IPS-NIHi11 (cell line): ENCODE measurements at regions not wholly inside any gene's neighbourhood (a gene's known extent, or its start where the extent isn't known, plus 50 kb on each side); places are given as distances from the start of the nearest gene placed in this dataset.

Source experiments
- DNase-seq: peaks from one replicate; pipeline ENCODE4 v3.0.0; 2012; ENCODE audit warnings: mixed read lengths, low spot score

DNA sequence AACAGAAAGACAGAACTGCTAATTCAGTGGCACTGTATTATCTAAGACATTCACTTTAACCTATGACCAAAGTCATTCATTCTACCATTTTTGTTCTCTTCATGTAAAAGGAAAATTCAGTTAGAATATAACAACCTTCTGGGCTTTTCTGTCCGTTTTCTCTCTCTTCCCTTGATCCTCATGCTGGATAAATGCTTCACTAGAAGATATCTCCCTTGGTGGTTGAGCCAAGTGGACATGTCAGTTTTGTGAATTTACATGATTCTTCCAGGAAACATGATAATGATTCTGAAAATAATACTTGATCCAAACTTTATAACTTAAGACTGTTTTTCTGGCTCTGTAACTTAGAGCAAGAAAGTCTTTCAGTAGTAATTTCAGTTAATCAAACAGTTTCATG lies 1012.2 kb downstream of the SQOR start:
- no peak for DNase-seq

DNA sequence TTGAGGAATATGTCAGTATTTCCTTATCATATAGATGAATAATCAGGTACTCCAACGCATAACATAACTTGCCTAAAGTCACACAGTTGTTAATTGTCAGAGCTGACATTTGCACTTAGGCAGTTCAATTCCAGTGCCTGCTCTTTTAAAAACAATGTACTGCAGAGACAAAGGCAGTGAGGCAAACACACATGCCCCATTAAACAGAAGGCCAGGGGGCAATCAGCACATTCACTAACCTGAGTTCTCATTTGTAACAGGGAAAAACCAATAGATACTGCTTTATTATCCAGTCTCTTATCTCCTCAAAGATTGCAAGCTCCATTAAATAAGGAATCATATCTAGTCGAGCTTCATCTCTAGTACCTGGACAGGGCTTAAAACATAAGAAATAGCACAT lies 1017.4 kb downstream of the SQOR start:
- no peak for DNase-seq

DNA sequence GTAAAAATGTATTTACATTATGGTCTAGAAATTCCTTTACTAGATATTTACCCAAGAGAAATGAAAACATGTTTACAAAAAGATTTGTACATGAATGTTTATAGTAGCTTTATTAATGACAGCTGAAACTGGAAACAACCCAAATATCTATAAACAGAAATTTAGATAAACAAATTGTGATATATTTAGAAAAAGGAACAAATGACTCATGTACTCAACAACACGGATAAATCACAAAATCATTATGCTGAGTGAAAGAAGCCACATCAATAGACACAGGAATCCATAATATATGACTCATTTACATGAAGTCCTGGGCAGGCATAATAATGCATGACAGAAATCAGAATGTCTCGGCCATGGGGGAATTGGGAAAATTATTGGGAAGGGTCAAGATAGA lies 1020.2 kb downstream of the SQOR start:
- DNase-seq = no peak

DNA sequence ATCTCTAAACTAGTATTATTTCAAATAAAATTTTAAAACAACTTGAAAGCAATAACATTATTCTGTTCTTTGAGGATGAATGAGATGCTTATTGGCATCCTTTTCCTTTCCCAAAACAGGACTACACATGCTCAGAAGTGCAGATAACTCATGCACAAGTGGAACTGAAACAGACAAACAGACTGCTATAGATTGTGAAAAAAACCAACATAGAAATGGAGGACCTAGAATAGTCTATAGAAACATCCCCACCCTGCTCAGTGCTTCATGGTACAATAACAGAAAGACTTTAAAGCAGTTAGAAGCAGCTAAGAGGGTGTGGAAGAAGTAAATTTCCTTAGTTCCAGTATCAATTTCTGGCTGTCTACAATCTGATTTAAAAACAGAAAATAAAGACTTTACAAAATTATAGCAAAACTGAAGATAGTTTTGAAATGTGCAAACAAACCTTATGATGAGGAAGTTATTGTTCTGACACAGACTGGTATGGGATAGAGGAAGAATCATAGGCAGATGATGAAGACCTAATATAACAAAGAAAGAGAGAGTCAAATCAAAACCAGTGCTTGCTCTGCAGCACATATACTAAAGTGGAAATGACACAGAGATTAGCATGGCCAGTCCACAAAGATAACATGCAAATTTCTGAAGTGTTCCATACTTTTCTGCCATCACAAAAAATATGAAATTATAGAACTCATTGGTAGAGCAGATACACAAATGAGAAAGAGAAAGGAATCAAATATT lies 1025.4 kb downstream of the SQOR start:
- no peak for DNase-seq

DNA sequence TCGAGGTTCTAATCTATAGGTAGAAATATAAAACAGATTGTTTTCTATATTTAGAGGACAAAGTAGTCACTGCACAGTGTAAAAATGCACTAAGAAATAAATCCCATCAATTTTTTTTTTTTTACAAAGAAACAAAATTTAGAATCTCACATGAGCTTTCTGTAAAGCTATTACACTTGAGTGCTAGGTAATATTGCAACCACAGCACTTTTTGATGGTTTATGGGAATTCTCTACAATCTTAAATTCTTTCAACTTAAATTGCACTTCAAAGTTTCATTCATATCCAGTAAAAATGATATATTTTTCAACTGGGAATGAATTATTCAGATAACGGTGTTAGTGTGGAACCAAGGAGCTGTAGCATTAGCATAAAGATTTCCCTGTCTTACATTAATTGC lies 1035.4 kb downstream of the SQOR start:
- no peak for DNase-seq

DNA sequence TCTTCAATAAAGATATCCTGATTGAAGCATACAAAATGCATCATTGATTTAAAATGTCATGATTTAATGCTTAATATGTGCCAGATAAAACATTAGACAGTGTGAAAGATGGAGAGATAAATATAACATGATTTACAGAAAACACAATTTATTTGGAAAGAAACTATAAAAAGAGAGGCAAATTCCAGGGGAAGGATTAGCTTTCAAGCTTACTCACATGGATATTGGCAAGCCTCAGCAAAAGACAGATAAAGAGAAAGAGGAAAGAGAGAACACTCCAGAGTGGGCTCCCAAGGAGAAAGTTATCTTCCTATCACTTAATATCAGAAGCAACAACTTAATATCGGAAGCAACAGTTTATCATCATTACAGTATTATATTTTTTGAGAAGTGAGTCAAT lies 1036.5 kb downstream of the SQOR start:
- no peak for DNase-seq

DNA sequence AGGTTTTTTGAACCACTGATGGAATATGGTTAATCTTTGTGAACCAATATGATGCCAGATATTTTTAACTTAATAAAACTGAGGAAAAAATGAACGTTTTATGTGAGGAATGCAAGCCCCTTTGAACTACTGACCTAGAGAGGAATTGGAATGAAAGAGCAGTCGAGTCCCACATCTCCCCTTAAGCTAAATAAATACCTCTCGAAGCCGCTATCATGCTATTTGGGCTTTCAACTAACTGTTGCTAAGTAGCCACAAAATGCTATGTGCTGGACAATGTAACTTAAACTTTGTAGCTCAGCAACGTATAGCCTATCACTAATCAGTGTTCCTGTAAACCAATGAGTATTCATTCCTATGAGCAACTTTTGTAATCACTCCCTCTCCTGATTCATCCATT lies 1037.2 kb downstream of the SQOR start:
- DNase-seq = no peak

DNA sequence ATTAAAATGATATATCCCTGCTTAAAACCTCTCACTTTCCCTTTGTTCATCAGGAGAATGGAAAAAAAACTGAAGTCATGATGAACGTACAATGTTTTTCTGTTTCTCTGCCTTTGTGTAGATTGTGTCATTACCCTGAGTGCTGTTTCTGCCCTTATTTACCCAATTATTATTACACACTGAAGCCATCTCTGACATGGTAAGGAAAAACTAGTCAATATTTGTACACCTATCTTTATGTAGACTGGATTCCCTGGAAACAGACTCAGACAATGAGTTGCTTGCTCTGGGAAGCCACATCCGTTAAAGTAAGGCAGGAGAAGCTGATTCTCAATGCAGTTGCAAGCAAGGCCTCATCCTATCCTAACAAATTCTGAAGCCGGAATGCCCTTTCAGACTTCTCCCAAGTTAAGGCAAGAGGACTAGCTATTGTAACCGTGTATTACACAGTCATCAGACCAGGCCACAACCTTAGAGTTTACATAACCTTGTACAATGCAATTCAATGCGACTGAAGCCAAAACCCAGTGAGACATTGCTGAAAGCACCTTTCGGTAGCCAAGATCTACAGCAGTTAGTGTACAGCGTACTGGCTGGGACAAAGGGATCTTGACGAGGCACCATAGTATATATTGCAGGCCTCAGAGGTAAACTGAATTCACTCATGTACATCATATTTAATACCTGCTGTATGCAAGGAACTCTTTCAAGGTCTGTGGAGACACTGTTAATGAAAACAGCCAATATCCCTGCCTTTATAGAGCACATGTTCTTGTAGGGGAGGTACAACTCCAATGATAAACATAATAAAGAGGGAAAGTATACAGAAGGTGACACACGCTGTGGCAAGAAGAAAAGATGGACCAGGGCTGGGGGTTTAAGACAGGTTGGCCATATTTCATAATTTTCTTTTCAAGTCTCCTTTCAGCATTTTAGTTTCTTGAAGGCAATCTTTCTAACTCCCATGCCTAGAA lies 1040.8 kb upstream of the SEMA6D start:
- DNase-seq = no peak

DNA sequence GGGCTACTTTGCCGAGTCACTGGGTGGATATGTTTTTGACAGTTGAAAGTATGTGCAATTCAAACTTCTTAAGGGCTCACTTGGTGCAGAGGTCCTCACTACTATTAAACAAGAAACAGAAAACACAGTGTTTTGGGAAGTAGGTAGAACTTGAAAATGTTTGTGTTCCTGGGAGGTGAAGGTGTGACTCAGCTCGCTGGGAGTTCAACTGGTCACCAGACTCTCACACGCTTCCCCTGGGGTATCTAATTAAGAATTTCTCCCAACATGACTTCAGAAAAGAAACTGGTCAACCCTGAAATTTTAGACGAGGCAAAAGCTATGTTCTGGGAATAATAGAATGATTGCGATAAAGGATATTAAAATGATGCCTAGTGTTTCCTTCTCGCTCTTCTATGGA lies 1039.8 kb upstream of the SEMA6D start:
- DNase-seq = no peak

DNA sequence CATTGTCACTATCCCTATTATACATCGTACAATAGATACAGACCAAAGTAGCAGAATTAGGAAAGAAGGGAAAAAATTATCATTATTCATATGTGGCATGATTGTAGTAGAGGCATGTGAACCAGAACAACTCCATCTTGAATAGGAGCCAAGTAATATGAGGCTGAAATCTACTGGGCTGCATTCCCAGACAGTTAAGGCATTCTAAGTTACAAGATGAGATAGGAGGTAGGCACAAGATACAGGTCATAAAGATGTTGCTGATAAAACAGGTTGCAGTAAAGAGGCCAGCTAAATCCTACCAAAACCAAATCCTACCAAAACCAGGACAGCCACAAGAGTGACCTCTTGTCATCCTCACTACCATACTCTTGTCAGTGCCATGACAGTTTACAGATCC lies 1035.4 kb upstream of the SEMA6D start:
- no peak for DNase-seq

DNA sequence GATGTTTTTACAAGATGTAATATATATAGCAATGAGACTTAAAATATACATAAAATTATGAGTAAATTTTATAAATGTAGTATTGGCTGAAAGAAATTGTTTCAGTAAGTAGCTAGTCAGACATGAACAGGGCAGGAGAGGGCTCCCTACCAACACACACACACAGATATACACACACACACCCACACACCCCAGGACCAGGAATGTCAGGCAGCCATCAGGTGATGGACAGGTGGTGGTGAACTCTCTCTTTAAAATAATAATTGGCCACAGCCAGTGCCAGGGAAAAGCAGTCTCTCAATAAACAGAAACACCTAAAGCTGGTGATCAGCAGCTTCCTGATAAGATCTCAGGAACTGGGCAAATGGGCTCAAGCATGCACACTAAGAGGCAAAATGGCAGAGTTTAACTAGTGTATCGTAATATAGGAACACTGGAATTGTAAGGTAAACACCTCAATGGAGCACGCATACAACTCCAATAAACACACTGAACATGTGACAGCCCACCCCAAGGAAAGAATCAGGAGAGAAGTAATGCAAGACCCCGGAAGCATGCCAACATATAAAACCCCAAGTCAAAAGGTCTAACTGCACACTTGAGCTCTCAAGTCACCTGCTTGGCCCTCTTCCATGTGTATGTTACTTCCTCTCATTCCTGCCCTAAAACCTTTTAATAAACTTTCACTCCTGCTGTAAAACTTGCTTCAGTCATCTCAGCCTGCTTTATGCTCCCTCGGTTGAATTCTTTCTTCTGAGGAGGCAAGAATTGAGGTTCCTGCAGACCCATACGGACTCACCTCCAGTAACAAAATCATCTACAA lies 1034.1 kb upstream of the SEMA6D start:
- DNase-seq = no peak

DNA sequence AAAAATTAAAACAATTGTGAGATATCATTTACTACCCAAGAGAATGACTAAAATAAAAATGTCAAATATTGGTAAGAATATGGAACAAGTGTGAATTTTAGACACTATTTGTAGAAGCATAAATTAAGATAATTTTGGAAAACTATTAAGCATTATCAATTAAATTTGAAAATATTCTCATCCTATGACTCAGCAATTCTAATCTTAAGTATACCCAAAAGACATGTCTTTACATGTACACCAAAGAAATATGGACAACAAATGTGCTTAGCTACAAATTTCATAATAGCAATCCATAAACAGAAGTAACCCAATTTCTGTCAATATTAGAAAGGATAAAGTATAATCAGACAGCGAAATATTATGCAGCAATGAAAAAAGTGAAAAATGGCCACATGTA lies 1032.2 kb upstream of the SEMA6D start:
- no peak for DNase-seq

DNA sequence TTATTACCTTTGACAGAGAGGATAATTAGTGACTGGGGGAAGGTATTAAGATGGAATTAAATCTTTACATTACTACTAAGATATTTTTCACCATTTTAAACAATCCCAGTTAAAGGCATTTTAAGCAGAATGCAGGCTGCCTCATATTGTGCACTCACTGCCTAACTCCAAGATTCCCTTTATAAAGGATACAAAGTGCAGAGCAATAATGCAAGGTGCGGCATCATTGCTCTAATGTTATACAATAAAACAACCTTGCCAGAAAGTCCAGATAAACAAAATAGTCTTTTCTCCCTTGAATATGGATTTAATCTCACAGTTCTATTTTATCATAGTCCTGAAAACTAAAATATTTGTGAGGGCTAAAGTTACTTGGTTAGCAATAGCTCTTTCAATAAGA lies 1031.6 kb upstream of the SEMA6D start:
- no peak for DNase-seq

DNA sequence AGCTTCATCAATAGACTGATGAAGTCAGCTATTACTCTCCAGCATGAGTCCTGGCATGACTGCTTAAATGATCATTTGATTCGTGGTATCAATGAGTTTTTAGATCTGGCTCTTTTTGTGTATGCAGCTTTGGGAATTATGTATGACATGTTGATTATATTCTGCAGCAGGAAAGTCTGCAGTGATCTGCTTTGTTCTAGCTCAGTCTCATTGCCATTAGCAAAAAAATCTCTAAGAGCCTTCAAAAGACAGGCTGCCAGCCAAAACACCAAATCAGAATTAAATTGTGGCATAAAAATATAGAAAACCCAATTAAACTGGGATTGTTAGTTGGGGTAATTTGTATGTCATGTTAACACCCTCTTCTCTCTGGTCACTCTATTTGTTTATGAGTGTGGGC lies 1021.0 kb upstream of the SEMA6D start:
- DNase-seq = no peak

DNA sequence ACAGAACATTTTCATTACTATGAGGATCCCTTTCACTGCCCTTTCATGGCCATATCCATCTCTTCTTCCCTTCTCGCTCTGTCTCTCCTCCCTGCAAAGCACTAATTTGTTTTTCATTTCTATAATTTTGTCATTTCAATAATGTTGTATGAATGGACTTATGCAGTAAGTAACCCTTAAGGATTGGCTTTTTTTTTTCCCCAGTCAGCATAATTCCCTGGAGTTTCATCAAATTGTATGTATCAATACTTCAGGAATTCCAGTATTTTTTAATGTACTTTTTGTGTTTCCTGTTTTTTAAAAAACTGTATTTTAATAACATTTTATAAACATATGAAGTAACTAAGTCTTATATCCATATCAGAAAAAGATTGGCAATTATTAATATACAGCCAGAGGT lies 1016.0 kb upstream of the SEMA6D start:
- no peak for DNase-seq

DNA sequence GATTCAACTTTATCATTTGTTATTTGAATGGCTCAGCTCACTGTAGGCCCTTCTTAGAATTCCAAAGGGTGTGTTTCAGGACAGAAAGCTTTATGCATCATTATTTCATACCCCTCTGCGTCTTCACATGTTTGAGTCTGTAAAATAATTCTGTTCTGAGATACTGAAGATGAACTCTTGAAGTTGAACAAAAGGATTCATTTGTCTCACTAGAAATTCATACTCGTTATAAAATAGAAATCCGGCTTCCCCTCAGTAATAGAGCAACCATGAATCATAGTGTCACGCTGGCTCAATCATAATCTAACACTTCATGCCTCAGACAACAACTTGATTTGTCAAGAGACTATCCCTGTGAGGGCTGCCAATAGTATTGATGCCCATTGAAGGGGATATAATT lies 1015.4 kb upstream of the SEMA6D start:
- DNase-seq = no peak

DNA sequence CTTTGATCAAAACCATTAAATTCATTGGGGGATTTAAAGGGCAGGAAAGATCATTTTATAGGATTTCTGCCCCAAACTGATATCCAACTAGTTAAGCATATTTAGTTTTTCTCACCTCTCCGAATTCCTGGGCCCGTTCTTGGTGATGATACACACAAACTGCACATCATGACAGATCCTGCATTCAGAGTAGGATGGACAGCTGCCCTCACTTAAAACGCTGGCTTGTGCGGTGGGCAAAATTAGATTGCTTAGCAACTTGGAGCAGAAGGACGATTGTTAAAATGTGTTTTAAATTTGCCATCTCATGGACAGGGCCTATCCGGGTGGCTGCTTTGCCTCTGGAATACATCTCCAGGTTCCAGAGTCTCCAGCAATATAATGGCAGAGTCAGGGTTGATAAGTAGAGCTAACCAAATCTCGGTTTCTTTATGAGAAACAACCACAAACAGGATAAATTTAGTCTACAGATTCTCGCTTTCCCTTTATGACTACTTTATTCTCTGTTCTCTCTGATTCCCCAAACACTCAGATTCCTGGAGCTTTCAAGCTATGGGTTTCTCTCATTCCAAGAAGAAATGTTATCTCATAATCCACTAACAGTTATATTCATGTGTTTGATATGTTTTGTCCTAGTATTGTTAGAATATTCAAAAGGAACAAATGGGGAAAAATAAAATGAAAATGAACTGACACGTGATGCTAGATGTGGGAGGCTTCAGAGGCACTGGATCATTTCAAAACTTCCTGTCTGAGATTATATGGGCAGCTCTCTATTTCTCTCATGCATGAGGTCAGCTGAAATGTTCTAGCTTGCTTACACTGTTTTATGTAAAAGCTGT lies 1014.1 kb upstream of the SEMA6D start:
- no peak for DNase-seq

DNA sequence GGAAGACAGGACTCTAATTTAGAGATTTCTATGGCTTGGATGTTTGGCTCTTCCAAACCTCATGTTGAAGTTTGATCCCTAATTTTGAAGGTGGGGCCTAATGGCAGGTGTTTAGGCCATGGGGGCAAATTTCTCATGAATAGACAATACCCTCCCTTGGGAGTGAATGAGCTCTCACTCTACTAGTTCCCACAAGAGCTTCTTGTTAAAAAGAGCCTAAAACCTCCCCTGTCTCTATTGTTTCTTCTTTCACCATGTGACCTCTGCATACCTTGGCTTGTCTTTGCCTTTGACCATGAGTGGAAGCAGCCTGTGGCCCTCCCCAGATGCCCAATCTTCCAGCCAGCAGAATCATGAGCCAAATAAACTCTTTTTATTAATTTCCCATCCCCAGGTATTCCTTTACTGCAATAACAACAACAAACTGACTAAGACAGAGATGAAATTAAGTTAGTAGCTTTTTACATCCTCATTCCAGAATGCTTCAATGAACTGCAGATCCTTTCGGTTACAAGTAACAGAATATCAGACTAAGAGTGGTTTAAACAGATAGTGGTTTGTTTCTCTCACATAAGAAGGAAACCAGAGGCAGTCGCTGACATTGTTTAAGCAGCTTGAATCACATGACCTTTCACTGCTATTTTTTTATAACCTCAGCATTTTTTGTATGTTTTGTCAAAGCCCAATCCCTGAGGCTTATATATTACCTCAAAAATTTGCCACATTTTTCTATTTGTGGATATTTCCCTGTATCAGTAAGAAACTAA lies 1013.3 kb upstream of the SEMA6D start:
- no peak for DNase-seq

DNA sequence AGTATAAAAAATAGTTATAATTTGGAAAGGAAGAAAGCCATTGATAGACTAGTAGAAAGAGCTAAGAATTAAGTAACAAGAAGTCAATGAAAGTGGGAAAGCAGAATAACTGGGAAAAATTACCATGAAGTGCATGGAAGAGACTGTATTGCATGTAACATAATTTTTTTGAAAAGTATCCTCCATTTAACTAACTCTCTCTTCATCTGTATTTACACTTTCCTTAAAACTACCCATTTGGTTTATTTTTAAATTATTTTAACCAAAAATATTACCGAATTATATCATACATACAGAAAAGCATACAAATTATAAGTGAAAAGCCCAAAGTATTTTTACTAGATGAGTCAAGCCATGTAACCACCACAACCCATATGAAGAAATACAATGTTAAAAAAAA lies 1009.9 kb upstream of the SEMA6D start:
- no peak for DNase-seq

DNA sequence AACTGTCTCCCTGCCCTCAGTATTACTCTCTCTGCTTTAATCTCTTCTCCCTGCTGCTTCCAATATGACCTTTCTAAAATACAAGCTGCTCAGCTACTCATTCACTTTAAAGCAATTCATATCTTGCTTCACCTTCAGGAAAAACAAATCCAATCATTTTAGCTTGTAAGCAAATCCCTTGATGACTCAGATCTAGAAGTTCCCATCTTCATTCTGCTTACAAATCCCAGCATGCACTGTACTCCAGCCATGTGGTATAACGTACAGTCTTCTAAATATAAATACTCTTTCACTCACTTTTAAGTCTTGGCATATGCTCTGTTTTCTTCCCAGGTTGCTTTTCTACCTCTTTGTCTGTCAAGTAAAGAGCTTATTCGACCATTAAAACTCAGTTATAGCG lies 1009.1 kb upstream of the SEMA6D start:
- DNase-seq = no peak
